H1 (cell line): ENCODE measurements at regions not wholly inside any gene's neighbourhood (a gene's known extent, or its start where the extent isn't known, plus 50 kb on each side); places are given as distances from the start of the nearest gene placed in this dataset.

Experiments used
- CTCF ChIA-PET: fragments of 300-600 bp; sonication (Branson Sonifier 250); formaldehyde crosslinking; loops from one replicate; lab custom pipeline; 2021; ENCODE audit not compliant: partially characterized antibody; lab: Charles Lee
- POLR2A ChIA-PET: fragments of 300-600 bp; sonication (Branson Sonifier 250); formaldehyde crosslinking; loops from one replicate; lab custom pipeline; 2021; ENCODE audit warnings: inconsistent platforms; ENCODE audit not compliant: partially characterized antibody; lab: Charles Lee
- DNase-seq, 2 experiments: peaks; one replicate each; pipeline versions ENCODE4 v3.0.0 to v3.0.0-alpha.2; 2010 to 2022; ENCODE audit warnings: low spot score in 2 of 2, low read depth in 1 of 2, mixed read lengths in 1 of 2
- FAIRE-seq: peaks from 2 replicates; lab custom pipeline; 2011; peaks lifted over from hg19 to GRCh38; lab: Jason Lieb, UNC
- H2AFZ ChIP-seq: 2 replicates; pipeline ENCODE4 v1.8.1; 2012; ENCODE audit warnings: low read length, inconsistent platforms
- H2AK5ac ChIP-seq: 2 replicates; pipeline ENCODE4 v1.6.1; 2013; ENCODE audit warnings: low read depth, low read length
- H2BK120ac ChIP-seq: replicated peaks from 2 replicates; pipeline ENCODE3; 2013; ENCODE audit warnings: low read depth, low read length, inconsistent platforms
- H2BK12ac ChIP-seq: 2 replicates; pipeline ENCODE4 v1.6.1; 2013; ENCODE audit warnings: low read depth, low read length
- H2BK15ac ChIP-seq: 2 replicates; pipeline ENCODE4 v1.6.1; 2013; ENCODE audit warnings: low read length
- H2BK20ac ChIP-seq: 2 replicates; pipeline ENCODE4 v1.6.1; 2013; ENCODE audit warnings: low read length
- H2BK5ac ChIP-seq: 2 replicates; pipeline ENCODE4 v1.6.1; 2013; ENCODE audit warnings: low read depth, low read length
- H3K14ac ChIP-seq: 2 replicates; pipeline ENCODE4 v1.6.1; 2013; ENCODE audit warnings: inconsistent platforms; ENCODE audit not compliant: insufficient read length
- H3K18ac ChIP-seq: 2 replicates; pipeline ENCODE4 v1.6.1; 2013; ENCODE audit warnings: low read length; ENCODE audit errors: extremely low read depth
- H3K23ac ChIP-seq: 2 replicates; pipeline ENCODE4 v1.6.1; 2013; ENCODE audit warnings: inconsistent platforms; ENCODE audit not compliant: insufficient read length
- H3K23me2 ChIP-seq: 2 replicates; pipeline ENCODE4 v1.6.1; 2013; ENCODE audit warnings: low read depth, low read length
- H3K27ac ChIP-seq: 2 replicates; pipeline ENCODE4 v1.6.1; 2011; ENCODE audit warnings: low read depth, low read length, inconsistent platforms
- H3K27me3 ChIP-seq, 4 experiments: replicated peaks in 1 of 4; 1 replicate in 1 of 4; 2 replicates in 3 of 4; pipeline versions ENCODE4 v1.6.1 to v1.8.1; 2011 to 2013; ENCODE audit warnings: low read length in 3 of 4, mild to moderate bottlenecking in 3 of 4, inconsistent platforms in 2 of 4, mixed read lengths in 2 of 4, moderate library complexity in 1 of 4; ENCODE audit not compliant: control insufficient read depth in 3 of 4, insufficient read depth in 3 of 4; ENCODE audit errors: extremely low read depth in 1 of 4
- H3K36me3 ChIP-seq, 4 experiments: 2 replicates each; pipeline versions ENCODE4 v1.6.1 to v1.8.1; 2011 to 2013; ENCODE audit warnings: mild to moderate bottlenecking in 4 of 4, low read length in 3 of 4, moderate library complexity in 2 of 4, control low read depth in 1 of 4, inconsistent platforms in 1 of 4; ENCODE audit not compliant: insufficient read depth in 4 of 4, control insufficient read depth in 2 of 4
- H3K4ac ChIP-seq: replicated peaks from 2 replicates; pipeline ENCODE3; 2013; ENCODE audit warnings: low read length, low read depth, mixed read lengths, inconsistent platforms; ENCODE audit not compliant: insufficient read length
- H3K4me1 ChIP-seq, 4 experiments: replicated peaks in 1 of 4; 1 replicate in 1 of 4; 2 replicates in 3 of 4; pipeline versions ENCODE4 v1.6.1 to v1.8.1; 2011 to 2013; ENCODE audit warnings: low read length in 3 of 4, inconsistent platforms in 2 of 4, mixed read lengths in 1 of 4; ENCODE audit not compliant: insufficient read depth in 4 of 4, control insufficient read depth in 3 of 4
- H3K4me2 ChIP-seq, 2 experiments: 2 replicates each; pipeline versions ENCODE4 v1.6.1 to v1.8.1; 2011 to 2013; ENCODE audit warnings: low read depth in 2 of 2, low read length in 2 of 2, control low read depth in 1 of 2, inconsistent platforms in 1 of 2, mild to moderate bottlenecking in 1 of 2; ENCODE audit not compliant: insufficient read depth in 1 of 2
- H3K4me3 ChIP-seq, 4 experiments: fragments of 200-600, 300-600 bp in 1 of 4; sonication (generic), shearing (Covaris generic), sonication (Bioruptor Twin) in 1 of 4; 2 replicates each; pipeline versions ENCODE4 v1.5.1 to v1.8.1; 2011 to 2016; ENCODE audit warnings: low read length in 4 of 4, low read depth in 3 of 4, control low read depth in 2 of 4, inconsistent platforms in 2 of 4, mild to moderate bottlenecking in 2 of 4, mixed read lengths in 1 of 4, moderate library complexity in 1 of 4; ENCODE audit not compliant: insufficient read depth in 2 of 4; ENCODE audit errors: extremely low read depth in 1 of 4
- H3K56ac ChIP-seq: replicated peaks from 2 replicates; pipeline ENCODE3; 2013; ENCODE audit warnings: low read depth, mild to moderate bottlenecking, mixed read lengths, low read length, inconsistent platforms; ENCODE audit not compliant: insufficient read length
- H3K79me1 ChIP-seq: 2 replicates; pipeline ENCODE4 v1.6.1; 2013; ENCODE audit warnings: low read depth, low read length, control low read depth
- H3K79me2 ChIP-seq, 2 experiments: 2 replicates each; pipeline versions ENCODE4 v1.6.1 to v1.8.1; 2012 to 2013; ENCODE audit warnings: low read length in 2 of 2, mild to moderate bottlenecking in 2 of 2, inconsistent platforms in 1 of 2; ENCODE audit not compliant: insufficient read depth in 2 of 2, control insufficient read depth in 1 of 2
- H3K9ac ChIP-seq, 4 experiments: replicated peaks in 1 of 4; 1 replicate in 1 of 4; 2 replicates in 3 of 4; pipeline versions ENCODE4 v1.6.1 to v1.8.1; 2011 to 2013; ENCODE audit warnings: low read depth in 3 of 4, low read length in 3 of 4, control low read depth in 2 of 4, mild to moderate bottlenecking in 2 of 4, moderate library complexity in 2 of 4, inconsistent platforms in 1 of 4; ENCODE audit errors: extremely low read depth in 1 of 4
- H3K9me3 ChIP-seq, 2 experiments: 2 replicates each; pipeline versions ENCODE4 v1.6.1 to v1.8.1; 2012 to 2013; ENCODE audit warnings: mild to moderate bottlenecking in 2 of 2, moderate library complexity in 2 of 2, control low read depth in 1 of 2, inconsistent platforms in 1 of 2, low read depth in 1 of 2, low read length in 1 of 2, mixed read lengths in 1 of 2; ENCODE audit not compliant: insufficient read depth in 2 of 2
- H4K20me1 ChIP-seq, 2 experiments: replicated peaks in 1 of 2; 2 replicates each; pipeline versions ENCODE3 to v1.8.1; 2011 to 2013; ENCODE audit warnings: inconsistent platforms in 2 of 2, low read length in 2 of 2, mild to moderate bottlenecking in 1 of 2; ENCODE audit not compliant: insufficient read depth in 2 of 2, control insufficient read depth in 1 of 2
- H4K5ac ChIP-seq: 2 replicates; pipeline ENCODE4 v1.6.1; 2013; ENCODE audit warnings: low read length, low read depth, mixed read lengths, inconsistent platforms; ENCODE audit not compliant: insufficient read length
- H4K8ac ChIP-seq: 2 replicates; pipeline ENCODE4 v1.8.0; 2013; ENCODE audit warnings: mild to moderate bottlenecking, moderate library complexity, low read length, inconsistent platforms; ENCODE audit not compliant: insufficient read depth; ENCODE audit errors: extremely low read depth
- H4K91ac ChIP-seq: replicated peaks from 2 replicates; pipeline ENCODE3; 2013; ENCODE audit warnings: low read length, mixed read lengths, inconsistent platforms; ENCODE audit not compliant: insufficient read length
- CEBPB ChIP-seq: IDR thresholded peaks from 2 replicates; pipeline ENCODE4 v1.6.1; 2012; ENCODE audit warnings: low read depth, low read length
- TF ChIP-seq, protein P1 (sequence below): IDR thresholded peaks from 2 replicates; pipeline ENCODE4 v1.6.1; 2012; ENCODE audit warnings: low read length, inconsistent platforms

DNA sequence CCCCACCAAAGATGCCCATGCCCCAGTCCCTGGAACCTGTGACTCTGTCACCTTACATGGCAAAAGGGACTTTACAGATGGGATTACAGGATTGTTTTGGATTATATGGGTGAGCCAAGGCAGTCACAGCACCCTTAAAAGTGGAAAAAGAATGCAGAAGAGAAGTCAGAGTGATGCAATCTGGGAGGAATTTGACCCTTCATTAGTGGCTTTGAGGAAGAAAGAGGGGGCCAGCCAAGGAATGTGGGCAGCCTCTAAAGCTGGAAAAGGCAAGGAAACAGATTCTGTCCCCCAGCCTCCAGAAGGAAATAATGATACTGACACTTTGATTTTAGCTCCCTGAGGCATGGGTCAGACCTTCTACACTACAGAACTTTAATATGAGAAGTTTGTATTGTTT lies 257.3 kb upstream of the ISX start:
- Histone ChIP-seq H3K23me2 (no peaks in the 10 kb centered on the region), H3K18ac (no peak overlapping the region), H2BK12ac (no peak overlapping the region), H2BK20ac (no peak overlapping the region), H3K79me2 (no peaks in the 10 kb centered on the region), H3K27ac (no peak overlapping the region), H3K4me1 (no peaks in the 10 kb centered on the region; a peak in 2 of 7 replicates), H3K4ac (no peak overlapping the region), H3K4me2 (no peak overlapping the region), H2BK120ac (no peak overlapping the region), H2AFZ (no peak overlapping the region), H3K56ac (no peak overlapping the region), H4K20me1 (no peaks in the 10 kb centered on the region), H3K23ac (no peak overlapping the region), H4K5ac (no peak overlapping the region), H3K79me1 (no peaks in the 10 kb centered on the region), H2BK5ac (no peak overlapping the region), H3K27me3 (no peaks in the 10 kb centered on the region), H3K9ac (no peak overlapping the region), H3K9me3 (no peaks in the 10 kb centered on the region), H3K4me3 (no peak overlapping the region), H3K14ac (no peak overlapping the region), H2AK5ac (no peak overlapping the region), H4K91ac (no peak overlapping the region), H4K8ac (no peak overlapping the region), H2BK15ac (no peak overlapping the region)
- no peak for FAIRE-seq
- ChIA-PET CTCF (interaction anchor here (0.7 kb wide), 1 partner anchor 9 kb away, joined by 3 read pairs; no protein-coding TSS in a partner anchor), POLR2A (no interaction called here)
- no peak for DNase-seq
- TF ChIP-seq, protein P1, sequence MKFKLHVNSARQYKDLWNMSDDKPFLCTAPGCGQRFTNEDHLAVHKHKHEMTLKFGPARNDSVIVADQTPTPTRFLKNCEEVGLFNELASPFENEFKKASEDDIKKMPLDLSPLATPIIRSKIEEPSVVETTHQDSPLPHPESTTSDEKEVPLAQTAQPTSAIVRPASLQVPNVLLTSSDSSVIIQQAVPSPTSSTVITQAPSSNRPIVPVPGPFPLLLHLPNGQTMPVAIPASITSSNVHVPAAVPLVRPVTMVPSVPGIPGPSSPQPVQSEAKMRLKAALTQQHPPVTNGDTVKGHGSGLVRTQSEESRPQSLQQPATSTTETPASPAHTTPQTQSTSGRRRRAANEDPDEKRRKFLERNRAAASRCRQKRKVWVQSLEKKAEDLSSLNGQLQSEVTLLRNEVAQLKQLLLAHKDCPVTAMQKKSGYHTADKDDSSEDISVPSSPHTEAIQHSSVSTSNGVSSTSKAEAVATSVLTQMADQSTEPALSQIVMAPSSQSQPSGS = no peak
- peak; percentile 51; the same call in 1 of the 2 replicates for TF ChIP-seq CEBPB
- TF ChIP-seq, all 59 proteins: peak for 1
- H3K36me3 ChIP-seq = no peaks in the 10 kb centered on the region
